ENCODE measurements at regions not wholly inside any gene's neighbourhood (a gene's known extent, or its start where the extent isn't known, plus 50 kb on each side); places are given as distances from the start of the nearest gene placed in this dataset.
"Not testable (repeated sequence)": the region's sequence is repeated elsewhere in the genome, so short reads cannot be mapped to it uniquely, and the experiment has no call there.

- no peak for DNase-seq
These were observed 91.4 kb downstream of the MOBP start for GRCh38 chr3:39558775-39559306.

GRCh38 chr3:39559543-39559942, 92.1 kb downstream of the MOBP start:
- DNase-seq = no peak

- DNase-seq = no peak
These were observed 101.0 kb downstream of the MOBP start for GRCh38 chr3:39568508-39568907.

GRCh38 chr3:39569095-39569494, 101.6 kb downstream of the MOBP start:
- peak; percentile 55 for DNase-seq

GRCh38 chr3:39573392-39573791, 105.9 kb downstream of the MOBP start:
- DNase-seq = no peak

GRCh38 chr3:39577541-39577940, 110.1 kb downstream of the MOBP start:
- no peak for DNase-seq

GRCh38 chr3:39586215-39586614, 118.7 kb downstream of the MOBP start:
- DNase-seq = not testable (repeated sequence)

- DNase-seq = no peak
These were observed 119.6 kb downstream of the MOBP start for GRCh38 chr3:39587113-39587512.

- no peak for DNase-seq
These were observed 123.3 kb downstream of the MOBP start for GRCh38 chr3:39590806-39591205.

- no peak for DNase-seq
These were observed 125.0 kb downstream of the MOBP start for GRCh38 chr3:39592311-39593050.

- no peak for DNase-seq
These were observed 125.9 kb downstream of the MOBP start for GRCh38 chr3:39593341-39593740.

GRCh38 chr3:39601241-39601640, 133.8 kb downstream of the MOBP start:
- no peak for DNase-seq

- DNase-seq = no peak
These were observed 138.4 kb downstream of the MOBP start for GRCh38 chr3:39605837-39606236.

- DNase-seq = no peak
These were observed 158.7 kb downstream of the MOBP start for GRCh38 chr3:39626198-39626597.

- DNase-seq = no peak
These were observed 163.7 kb downstream of the MOBP start for GRCh38 chr3:39631136-39631535.

GRCh38 chr3:39637807-39638206, 170.3 kb downstream of the MOBP start:
- DNase-seq = peak; percentile 8

GRCh38 chr3:39638301-39638700, 170.8 kb downstream of the MOBP start:
- no peak for DNase-seq

- DNase-seq = no peak
These were observed 169.8 kb upstream of the MYRIP start for GRCh38 chr3:39639344-39640236.

- DNase-seq = no peak
These were observed 168.1 kb upstream of the MYRIP start for GRCh38 chr3:39641274-39641673.

GRCh38 chr3:39644176-39644575, 165.2 kb upstream of the MYRIP start:
- no peak for DNase-seq

- DNase-seq = not testable (repeated sequence)
These were observed 158.2 kb upstream of the MYRIP start for GRCh38 chr3:39651256-39651655.

- DNase-seq = no peak
These were observed 157.2 kb upstream of the MYRIP start for GRCh38 chr3:39651993-39652739.

GRCh38 chr3:39655718-39656117, 153.7 kb upstream of the MYRIP start:
- DNase-seq = not testable (repeated sequence)
